HG03439 (cell line): ENCODE measurements at regions not wholly inside any gene's neighbourhood (a gene's known extent, or its start where the extent isn't known, plus 50 kb on each side); places are given as distances from the start of the nearest gene placed in this dataset.
A peak's percentile ranks its signal among the peaks of the same experiment; 100 is the strongest.
"Not testable (repeated sequence)": the region's sequence is repeated elsewhere in the genome, so short reads cannot be mapped to it uniquely, and the experiment has no call there.

ENCODE experiments used
- ATAC-seq: cut with Tn5 transposase; IDR thresholded peaks from one replicate; pipeline ENCODE4 v1.9.1; 2021; ENCODE audit warnings: mild to moderate bottlenecking, moderate library complexity; ENCODE audit not compliant: unreplicated experiment

DNA sequence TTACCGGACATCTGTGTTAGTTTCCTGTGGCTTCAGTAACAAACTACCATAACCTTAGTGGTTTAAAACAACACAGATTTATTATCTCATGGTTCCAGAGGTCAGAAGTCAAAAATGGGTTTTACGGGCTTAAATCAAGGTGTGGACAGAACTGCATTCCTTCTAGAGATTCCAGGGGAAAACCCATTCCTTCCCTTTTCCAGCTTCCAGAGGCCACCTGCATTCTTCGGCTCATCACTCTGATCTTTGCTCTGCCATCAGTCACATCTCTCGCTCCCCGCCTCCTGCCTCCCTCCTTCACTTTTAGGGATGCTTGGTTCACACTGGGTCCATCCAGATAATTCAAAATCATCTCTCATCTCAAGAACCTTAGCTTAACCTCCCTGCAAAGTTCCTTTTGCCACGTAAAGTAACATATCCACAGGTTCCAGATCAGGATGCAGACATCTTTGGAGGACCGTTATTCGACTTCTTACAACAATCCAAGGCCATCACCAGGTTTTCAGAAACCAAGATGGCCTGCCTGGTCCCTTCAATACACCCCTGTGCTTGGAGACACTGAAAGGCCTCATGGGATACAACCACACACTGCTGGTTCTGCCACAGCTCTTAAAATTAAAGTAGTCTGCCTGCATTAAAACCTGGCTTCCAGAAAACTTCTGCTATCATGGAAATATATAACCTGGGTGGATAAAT is 225.9 kb upstream of the MYO3A start:
- no peak for ATAC-seq

DNA sequence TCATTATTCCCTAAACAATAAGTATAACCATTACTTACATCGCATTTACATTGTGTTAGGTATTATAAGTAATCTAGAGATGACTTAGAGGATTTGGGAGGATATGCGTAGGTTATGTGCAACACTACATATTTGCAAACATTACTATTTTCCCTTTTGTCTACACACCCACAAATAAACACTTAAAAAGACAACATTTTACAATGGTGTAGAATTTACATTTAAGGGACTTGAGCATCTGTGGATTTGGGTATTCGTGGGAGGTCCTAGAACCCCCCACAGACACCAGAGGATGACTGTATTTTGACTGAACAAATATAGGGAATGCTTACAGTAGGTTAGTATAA is 220.2 kb upstream of the MYO3A start:
- no peak for ATAC-seq

DNA sequence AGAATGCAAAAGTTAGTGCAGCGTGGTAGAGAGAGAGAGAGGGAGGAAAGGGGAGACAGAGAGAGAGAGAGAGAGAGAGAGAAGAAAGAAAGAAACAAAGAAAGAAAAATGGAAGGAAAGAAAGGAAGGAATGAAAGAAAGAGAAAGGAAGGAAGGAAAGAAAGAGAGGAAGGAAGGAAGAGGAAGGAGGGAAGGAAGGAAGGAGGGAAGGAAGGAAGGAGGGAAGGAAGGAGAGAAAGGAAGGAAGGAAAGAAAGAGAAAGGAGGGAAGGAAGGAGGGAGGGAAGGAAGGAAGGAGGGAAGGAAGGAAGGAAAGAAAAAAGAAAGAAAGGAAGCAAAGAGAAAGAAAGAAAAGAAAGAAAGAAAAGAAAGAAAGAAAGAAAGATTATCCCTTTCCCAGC is 209.8 kb upstream of the MYO3A start:
- ATAC-seq: no peak

DNA sequence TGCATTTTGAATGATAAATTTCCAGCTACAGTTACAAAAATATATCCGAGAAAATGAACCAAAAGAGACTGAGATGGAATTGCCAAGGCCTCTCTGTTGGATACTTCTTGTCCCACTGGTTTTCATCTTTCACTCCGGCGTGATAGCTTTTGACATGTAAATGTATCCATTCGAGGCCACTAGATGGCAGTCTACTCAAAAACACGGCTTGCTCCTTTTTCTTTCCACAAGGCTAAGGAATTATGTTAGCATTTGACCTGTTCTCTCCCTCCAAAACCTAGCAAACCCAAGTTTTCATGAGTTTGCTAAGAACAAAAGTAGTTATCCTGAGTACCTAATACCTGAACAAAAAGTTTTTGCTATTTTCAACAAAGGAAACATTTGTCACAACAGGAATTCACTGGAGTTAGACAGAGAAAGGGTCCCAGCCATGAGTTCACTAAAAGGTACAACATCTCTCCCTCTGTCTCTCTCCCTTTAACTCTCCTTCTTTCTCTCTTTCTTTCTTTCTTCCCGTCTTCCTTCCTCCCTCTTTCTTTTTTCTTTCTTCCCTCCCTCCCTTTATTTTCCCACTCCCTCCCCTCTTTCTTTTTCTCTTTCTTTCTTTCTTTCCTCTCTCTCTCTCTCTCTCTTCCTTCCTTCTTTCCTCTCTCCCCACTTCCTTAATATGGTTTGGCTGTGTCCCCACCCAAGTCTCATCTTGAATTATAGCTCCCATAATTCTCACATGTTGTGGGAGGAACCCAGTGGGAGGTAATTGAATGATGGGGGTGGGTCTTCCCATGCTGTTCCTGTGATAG is 207.9 kb upstream of the MYO3A start:
- ATAC-seq: peak; percentile 75

DNA sequence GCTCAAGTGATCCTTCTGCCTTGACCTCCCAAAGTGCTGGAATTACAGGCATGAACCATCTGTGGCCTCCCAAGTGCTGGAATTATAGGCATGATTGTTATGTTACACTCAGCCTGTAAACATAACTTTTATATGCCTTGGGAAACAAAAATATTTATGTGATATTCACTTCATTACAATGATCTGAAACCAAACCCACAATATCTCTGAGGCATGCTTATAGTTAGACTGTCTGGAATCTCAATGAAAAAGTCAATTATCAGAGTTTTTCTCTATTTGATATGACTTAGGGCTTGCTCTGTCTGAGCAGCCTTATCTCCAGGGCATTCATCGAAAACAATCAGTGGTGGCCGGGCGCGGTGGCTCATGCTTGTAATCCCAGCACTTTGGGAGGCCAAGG is 195.3 kb upstream of the MYO3A start:
- no peak for ATAC-seq

DNA sequence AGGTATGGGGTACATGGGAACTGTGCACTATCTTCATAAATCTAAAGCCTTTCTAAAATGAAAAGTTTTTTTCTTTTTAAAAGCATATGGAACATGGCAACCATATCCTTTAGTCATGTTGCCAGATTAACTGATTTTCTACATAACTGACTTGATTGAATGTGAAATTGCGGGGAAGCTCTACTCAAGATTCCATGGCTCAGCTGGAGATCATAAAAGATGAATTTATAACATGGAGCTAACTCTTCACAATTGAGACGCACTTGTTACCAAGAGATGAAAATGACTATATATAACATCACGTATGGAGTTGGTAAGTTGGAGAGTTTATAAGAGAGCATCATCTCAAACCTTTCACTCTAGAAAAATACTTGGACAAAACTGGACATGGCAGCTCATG is 190.2 kb upstream of the MYO3A start:
- no peak for ATAC-seq

DNA sequence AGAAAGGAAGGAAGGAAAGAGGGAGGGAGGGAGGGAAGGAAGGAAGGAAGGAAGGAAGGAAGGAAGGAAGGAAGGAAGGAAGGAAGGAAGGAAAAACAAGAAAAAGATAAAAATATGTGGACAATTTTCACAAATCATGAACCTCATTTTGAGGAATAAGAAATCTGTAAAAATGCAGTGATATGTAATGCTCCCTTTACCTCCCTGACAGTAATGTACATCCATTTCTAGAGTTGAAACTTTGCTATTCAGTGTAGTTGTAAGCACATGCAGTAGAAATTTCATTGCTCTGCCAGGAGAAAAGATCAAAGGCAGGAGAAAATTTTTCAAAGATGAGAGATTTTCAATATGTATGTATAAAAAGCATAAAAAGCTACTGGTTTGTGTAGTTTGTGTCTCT is 189.5 kb upstream of the MYO3A start:
- ATAC-seq: no peak

DNA sequence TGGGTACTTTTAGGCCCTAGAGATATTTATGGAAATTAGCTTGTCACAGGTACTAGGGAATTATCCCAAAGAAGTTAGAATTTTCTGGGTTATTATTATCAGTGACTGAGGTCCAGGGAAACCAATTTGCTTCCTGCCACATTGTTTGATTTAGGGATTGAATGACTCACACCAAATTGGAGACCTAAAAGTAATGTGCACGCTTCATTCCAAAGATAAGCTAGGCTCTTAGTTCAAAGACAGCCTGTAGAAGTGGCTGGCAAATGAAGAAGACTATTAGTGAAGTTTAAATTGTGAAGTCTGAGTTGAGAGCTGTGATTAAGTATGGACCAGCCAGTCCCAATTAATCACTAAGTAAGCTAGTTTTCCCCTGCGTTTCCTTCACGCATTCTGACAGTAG is 188.1 kb upstream of the MYO3A start:
- no peak for ATAC-seq

DNA sequence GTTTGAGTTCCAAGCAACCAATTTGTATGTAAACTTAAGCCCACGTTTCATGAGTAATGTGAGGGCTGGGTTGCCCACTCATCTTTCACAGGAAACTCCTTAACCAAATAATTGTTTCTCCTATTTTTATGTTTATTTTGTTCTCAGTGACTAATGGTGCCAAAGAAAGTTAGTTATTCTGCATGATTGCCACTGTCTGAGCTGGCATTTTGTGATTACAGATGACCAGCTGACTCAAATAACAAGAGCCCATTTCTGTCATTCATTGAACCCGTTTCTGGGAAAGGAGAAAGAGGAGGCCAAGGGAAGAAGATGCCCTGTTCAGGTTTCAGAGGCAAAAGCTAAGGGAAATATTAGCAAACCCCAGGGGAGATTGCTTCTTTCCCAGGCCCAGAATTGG is 186.9 kb upstream of the MYO3A start:
- no peak for ATAC-seq

DNA sequence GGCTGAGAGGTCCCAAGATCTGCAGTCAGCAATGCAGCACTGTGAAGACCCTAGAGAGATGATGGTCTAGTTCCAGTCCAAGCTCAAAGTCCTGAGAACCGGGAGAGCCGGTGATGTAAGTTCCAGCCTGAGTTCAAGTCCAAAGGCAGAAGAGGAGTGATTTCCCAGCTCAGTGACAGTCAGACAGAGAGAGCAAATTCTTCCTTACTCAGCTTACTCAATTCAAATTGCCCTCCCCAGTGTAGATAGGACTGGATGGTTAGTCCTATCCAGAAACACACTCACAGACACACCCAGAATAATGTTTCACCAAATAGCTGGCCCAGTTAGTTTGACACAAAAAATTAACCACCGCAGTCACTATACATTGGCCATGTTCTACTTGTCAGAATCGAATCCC is 185.5 kb upstream of the MYO3A start:
- no peak for ATAC-seq

DNA sequence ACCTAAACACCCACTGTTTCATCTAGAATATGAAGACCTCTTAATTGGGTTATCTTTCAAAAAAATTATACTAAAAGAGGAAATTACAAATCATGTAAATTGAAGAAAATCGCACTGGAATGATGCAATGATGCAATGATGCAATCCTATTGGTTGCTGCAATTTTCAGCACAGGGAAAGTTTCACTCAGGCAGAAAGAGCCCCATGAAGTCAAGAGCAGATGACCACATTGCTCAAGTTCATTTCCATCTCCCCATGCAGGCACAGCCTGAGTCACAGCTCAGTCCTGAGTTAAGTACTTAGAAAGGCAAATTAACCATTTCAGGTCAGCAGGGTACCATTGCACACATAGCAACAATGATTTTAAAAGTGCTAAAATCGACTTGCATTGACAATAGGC is 180.3 kb upstream of the MYO3A start:
- no peak for ATAC-seq

DNA sequence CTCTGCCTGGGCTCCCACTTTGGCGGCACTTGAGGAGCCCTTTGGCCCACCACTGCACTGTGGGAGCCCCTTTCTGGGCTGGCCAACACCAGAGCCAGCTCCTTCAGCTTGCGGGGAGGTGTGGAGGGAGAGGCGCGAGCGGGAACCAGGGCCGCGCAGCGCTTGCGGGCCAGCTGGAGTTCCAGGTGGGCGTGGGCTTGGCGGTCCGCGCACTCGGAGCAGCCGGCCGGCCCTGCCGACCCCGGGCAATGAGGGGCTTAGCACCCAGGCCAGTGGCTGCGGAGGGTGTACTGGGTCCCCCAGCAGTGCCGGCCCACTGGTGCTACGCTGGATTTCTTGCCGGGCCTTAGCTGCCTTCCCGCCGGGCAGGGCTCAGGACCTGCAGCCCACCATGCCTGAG is 178.2 kb upstream of the MYO3A start:
- not testable (repeated sequence) for ATAC-seq

DNA sequence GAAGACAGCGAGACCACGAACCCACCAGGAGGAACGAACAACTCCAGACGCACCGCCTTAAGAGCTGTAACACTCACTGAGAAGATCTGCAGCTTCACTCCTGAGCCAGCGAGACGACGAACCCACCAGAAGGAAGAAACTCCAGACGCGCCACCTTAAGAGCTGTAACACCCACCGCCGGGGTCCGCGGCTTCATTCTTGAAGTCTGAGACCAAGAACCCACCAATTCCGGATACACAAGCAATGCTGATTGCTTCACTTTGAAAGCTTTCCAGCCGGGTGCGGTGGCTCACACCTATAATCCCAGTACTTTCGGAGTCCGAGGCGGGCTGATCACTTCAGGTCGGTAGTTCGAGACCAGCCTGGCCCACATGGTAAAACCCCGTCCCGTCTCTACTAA is 177.2 kb upstream of the MYO3A start:
- no peak for ATAC-seq

DNA sequence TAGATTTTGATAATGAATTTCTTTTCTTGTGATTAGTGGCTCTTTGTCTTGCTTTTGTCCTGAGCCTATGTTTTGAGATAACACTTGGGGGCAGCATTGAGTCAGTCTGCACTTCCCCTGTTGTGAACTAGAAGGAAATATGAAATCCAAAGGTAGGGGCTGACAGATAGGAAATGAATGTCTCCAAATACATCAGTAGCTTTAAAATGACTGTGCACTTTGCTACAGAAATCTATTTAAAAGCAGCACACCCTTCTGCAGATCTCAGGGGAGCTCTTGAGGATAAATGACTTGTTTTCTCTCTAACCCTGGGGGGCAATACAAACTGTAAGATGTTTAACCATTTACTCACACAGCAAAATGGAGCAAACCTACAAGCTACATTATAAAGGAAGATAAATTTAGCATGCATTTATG is 176.0 kb upstream of the MYO3A start:
- no peak for ATAC-seq

DNA sequence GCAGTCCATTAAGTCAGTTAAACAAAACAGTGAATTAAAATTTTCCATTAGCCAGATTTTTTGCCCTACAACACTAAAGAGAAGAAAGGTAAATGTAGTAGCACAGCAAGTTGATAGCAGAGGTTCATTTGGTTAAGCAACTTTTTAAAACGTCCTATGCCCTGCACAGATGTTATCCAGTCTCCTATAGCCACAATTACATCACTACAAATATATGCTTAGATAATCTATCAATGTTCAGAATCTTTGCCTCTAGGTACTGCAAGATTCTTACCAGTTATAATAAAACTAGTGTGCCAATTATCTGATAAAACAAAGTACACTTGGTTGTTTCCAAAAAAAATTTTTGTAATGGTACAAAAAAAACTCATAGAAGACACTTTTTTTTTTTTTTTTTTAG is 175.5 kb upstream of the MYO3A start:
- no peak for ATAC-seq

DNA sequence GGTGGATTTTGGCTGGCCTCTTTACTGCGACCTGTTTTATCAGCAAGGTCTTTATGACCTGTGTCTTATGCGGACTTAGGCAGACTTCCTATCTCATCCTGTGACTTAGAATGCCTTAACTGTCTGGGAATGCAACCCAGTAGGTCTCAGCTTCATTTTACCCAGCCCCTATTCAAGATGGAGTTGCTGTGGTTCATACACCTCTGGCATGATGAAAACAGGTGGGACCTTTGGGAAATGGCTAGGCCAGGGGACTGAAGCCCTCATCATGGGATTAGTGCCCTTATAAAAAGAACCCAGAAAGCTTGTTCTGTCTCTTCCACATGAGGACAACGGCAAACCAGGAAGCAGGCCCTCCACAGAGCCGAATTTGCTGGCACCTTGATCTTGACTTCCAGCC is 172.1 kb upstream of the MYO3A start:
- ATAC-seq: no peak

DNA sequence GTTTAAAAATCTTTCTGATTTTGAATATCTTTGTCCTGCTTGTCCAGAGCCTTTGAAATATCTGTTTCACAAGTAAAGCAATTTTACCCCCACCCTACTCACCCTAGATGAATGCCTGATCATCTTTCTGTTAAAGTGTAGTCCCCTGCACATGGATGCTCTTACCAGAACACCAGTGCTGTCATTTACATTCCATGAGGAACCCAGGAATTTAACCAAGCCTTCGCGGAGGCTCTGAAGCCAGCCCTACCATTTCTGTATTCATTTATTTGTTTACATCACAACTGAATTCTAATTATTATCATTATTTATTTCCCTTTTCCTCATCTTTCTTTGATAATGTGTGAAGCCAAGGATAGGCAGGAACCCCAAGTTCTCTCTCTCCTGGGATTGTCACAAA is 167.8 kb upstream of the MYO3A start:
- ATAC-seq: no peak

DNA sequence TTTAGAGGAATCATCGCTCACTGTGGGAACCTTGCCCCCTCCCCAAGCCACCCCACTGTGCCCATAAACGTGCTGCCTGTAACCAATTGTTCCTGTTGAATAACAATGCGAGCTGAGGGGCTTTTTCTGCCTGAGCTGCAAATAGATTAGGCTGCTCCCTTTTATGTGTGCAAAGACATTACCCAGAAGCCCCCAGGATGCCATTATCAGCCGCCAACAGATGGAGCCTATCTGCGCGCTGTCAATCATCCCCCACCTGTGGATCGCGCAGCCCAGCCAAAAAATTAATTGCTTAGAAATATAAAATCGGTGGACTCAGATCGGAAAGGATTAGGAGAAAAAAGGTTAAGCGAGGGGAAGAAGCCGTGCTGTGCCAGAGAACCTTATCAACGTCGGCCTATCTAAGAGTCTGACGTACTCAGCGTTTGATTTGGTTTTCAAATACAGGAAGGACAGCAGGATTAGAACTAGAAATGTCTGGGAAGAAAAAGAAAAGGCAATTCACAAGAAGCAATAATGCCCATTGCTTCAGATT is 167.3 kb upstream of the MYO3A start:
- no peak for ATAC-seq

DNA sequence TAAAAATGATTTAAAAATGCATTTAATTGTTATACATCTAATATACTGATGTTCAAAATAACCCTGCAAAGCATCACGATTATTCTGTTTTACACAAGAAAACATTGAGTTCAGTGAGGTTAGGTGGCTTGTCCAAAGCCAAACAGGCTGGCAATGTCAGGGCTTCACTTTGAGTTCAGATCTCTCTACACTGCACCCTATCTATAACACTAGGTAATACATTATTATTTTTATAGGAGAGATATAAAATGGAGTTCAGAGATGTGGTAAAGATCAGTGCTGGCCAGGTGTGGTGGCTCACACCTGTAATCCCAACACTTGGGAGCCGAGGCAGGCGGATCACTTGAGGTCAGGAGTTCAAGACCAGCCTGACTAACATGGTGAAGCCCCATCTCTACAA is 165.9 kb upstream of the MYO3A start:
- ATAC-seq: no peak

DNA sequence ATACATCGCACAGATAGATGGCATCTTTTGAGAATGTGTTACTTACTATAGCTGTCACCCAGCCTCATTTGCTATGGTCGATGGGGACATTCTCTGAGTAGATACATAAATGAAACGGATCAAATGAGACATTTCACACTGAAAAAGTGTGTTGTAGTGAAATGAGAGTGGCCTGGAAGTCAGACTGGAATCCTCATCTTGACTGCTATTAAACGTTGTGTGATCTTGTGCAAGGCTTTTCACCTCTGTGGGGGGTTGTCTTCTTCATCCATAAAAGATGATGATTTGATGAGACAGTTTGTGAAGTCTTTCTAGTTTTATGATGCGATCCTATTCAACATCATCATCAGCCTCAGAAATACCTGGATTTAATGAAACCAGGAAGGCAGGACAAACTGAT is 155.4 kb upstream of the MYO3A start:
- ATAC-seq: no peak

DNA sequence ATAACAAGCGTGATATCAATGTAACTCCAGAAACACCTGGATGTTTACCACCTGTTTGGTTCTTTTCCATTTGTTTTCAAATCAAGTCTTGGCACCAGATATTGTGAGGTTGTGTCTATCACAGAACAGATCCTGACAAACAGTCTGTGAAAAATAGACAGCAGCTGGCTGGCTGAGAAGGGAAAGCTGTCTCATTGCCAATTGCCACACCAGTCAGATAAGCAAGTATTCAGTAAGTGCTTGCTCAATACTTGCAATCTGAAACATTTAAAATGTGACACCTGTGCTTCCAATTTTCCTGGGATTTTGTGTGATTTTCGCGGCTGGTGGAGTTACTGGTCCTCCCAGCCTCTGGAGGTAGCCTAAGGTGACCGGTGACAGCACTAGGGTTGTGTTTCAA is 147.9 kb upstream of the MYO3A start:
- ATAC-seq: no peak

DNA sequence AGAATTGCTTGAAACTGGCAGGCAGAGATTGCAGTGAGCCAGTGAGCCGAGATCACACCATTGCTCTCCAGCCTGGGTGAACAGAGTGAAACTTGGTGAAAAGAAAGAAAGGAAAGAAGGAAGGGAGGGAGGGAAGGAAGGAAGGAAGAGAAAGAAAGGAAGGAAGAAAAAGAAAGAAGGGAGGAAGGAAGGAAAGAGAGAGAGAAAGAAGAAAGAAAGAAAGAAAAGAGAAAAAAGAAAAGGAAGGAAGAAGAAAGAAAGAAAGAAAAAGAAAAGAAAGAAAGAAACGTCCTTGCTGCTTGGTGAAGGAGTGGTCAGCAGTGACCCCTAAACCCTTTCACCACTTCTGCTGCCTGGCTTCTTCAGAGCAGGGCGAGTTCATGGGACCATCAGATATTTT is 147.1 kb upstream of the MYO3A start:
- ATAC-seq: no peak
